ENCODE measurements at regions not wholly inside any gene's neighbourhood (a gene's known extent, or its start where the extent isn't known, plus 50 kb on each side); places are given as distances from the start of the nearest gene placed in this dataset.

GRCh38 chr11:79742176-79742575, 301.3 kb upstream of the TENM4 start:
- intact Hi-C loops (cut with micrococcal nuclease): no loop called here
- H3K18ac ChIP-seq (ENCODE audit: low read depth, low read length): no peak overlapping the region
- dilution Hi-C loops (cut with HindIII; ENCODE audit: low sequenced_read_pairs, unreplicated experiment): no loop called here
- H2BK5ac ChIP-seq (ENCODE audit: low read depth, low read length, poor library complexity, severe bottlenecking): no peak overlapping the region
- H2AFZ ChIP-seq (replicated peaks; ENCODE audit: low read length, poor library complexity): no peak overlapping the region
- in situ Hi-C loops (cut with MboI; ENCODE audit: low sequenced_read_pairs): no loop called here
- no peak overlapping the region for H2AK9ac ChIP-seq (replicated peaks; ENCODE audit: low read depth, low read length, poor library complexity)
- H3K4ac ChIP-seq (ENCODE audit: low read depth, low read length): no peak overlapping the region
- no peak overlapping the region for H3K9ac ChIP-seq (ENCODE audit: low read depth, low read length)
- H4K20me1 ChIP-seq (ENCODE audit: insufficient read depth, low read length): no peaks in the 10 kb centered on the region
- H3K79me1 ChIP-seq (ENCODE audit: low read depth in 1 of 2, low read length in 2 of 2): no peaks in the 10 kb centered on the region
- no peak overlapping the region for H2BK120ac ChIP-seq (ENCODE audit: low read depth, low read length)
- BruUV-seq (replicated peaks): no TSS peak
- H3K27ac ChIP-seq (ENCODE audit: insufficient read depth, low read length): no peak overlapping the region
- no peak overlapping the region for H4K8ac ChIP-seq (ENCODE audit: low read depth in 2 of 2, low read length in 2 of 2)
- H3K36me3 ChIP-seq (ENCODE audit: control insufficient read depth, insufficient read depth, low read length): no peaks in the 10 kb centered on the region
- no peak for TF ChIP-seq RCOR1 (IDR thresholded peaks at IDR 0.05; ENCODE audit: insufficient replicate concordance, low read length)
- TF ChIP-seq POLR2A (IDR thresholded peaks at IDR 0.05; ENCODE audit: low read depth, low read length): no peak
- TF ChIP-seq CHD1 (IDR thresholded peaks at IDR 0.05; ENCODE audit: low read depth, low read length): no peak
- no peak for TF ChIP-seq FOS (IDR thresholded peaks at IDR 0.05; ENCODE audit: low read depth, low read length)
- no peak for TF ChIP-seq RFX5 (IDR thresholded peaks at IDR 0.05; ENCODE audit: low read depth, low read length)
- TF ChIP-seq BHLHE40 (IDR thresholded peaks at IDR 0.05; ENCODE audit: low read depth, low read length): no peak
- no CpG with 5 or more reads among the region's 2 CpGs for WGBS, 2 experiments (ENCODE audit: extremely low coverage in 2 of 2, insufficient read length in 1 of 2)
- H2BK20ac ChIP-seq (ENCODE audit: low read depth, low read length): no peak overlapping the region
- H4K91ac ChIP-seq (ENCODE audit: insufficient read depth, low read depth, low read length): no peak overlapping the region
- ChIA-PET POLR2A (ENCODE audit: unreplicated experiment) (no interaction called here), CTCF (no interaction called here)
- no peak overlapping the region for H4K5ac ChIP-seq (ENCODE audit: low read depth, low read length)
- DNase-seq: no peak
- no peak overlapping the region for H3K56ac ChIP-seq (ENCODE audit: extremely low read depth, insufficient read depth, low read length)
- H2AK5ac ChIP-seq (ENCODE audit: low read depth, low read length): no peak overlapping the region
- no peaks in the 10 kb centered on the region for H3K27me3 ChIP-seq (ENCODE audit: control insufficient read depth, insufficient read depth, low read length)
- no peaks in the 10 kb centered on the region for H3K9me3 ChIP-seq (ENCODE audit: control insufficient read depth, insufficient read depth, low read length)
- ATAC-seq (ENCODE audit: low read depth): no peak
- H2BK15ac ChIP-seq (ENCODE audit: low read depth, low read length): no peak overlapping the region
- H3K14ac ChIP-seq (replicated peaks; ENCODE audit: low read depth, low read length): no peak overlapping the region
- H3K23ac ChIP-seq (ENCODE audit: low read depth, low read length): no peak overlapping the region
- H3K4me1 ChIP-seq (ENCODE audit: control insufficient read depth, insufficient read depth, low read length): no peaks in the 10 kb centered on the region
- no peak overlapping the region for H3K4me2 ChIP-seq (ENCODE audit: low read depth, low read length)
- no peak overlapping the region for H3K4me3 ChIP-seq (ENCODE audit: insufficient read depth, low read depth, low read length)
- H3K9me1 ChIP-seq (ENCODE audit: insufficient read depth, low read length): no peaks in the 10 kb centered on the region
